Left renal pelvis (tissue), 4 donors: ENCODE measurements at regions not wholly inside any gene's neighbourhood (a gene's known extent, or its start where the extent isn't known, plus 50 kb on each side); places are given as distances from the start of the nearest gene placed in this dataset.
A peak's percentile ranks its signal among the peaks of the same experiment; 100 is the strongest.
"Not testable (repeated sequence)": the region's sequence is repeated elsewhere in the genome, so short reads cannot be mapped to it uniquely, and the experiment has no call there.

Experiments used
- DNase-seq, 4 donors: peaks; one replicate each; pipeline ENCODE4 v3.0.0-alpha.2; 2013; ENCODE audit warnings: low read depth in 4 of 4, low spot score in 3 of 4

DNA sequence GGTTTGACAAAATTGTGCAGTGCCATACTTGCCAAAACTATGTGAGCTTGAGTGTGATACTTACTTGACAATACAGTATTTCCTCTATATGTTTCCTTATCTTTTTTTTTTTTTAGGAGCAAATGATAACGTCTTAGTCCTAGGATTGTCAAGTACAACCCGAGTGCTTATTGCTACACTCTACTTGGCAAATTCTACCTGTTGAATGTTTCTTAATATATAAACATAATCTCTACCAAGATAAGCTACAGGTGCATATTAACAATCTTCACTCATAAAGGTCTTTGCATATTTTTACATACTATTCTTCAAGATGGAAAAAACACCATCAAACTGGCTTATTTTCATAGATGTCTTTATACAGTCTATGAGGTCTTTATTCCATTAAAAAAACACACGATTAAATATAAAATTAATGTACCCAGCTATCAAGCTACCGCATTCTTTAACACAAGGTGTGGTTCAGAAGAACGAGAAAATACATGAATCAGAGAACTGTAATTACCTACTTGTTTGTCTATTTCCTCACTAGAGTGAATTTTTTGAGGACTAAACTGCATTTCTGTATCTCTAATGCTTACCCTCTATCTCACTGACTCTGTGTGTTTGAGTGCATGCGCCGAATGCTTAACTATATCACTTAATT is 76.1 kb upstream of the PDSS1 start:
- no peak for DNase-seq

DNA sequence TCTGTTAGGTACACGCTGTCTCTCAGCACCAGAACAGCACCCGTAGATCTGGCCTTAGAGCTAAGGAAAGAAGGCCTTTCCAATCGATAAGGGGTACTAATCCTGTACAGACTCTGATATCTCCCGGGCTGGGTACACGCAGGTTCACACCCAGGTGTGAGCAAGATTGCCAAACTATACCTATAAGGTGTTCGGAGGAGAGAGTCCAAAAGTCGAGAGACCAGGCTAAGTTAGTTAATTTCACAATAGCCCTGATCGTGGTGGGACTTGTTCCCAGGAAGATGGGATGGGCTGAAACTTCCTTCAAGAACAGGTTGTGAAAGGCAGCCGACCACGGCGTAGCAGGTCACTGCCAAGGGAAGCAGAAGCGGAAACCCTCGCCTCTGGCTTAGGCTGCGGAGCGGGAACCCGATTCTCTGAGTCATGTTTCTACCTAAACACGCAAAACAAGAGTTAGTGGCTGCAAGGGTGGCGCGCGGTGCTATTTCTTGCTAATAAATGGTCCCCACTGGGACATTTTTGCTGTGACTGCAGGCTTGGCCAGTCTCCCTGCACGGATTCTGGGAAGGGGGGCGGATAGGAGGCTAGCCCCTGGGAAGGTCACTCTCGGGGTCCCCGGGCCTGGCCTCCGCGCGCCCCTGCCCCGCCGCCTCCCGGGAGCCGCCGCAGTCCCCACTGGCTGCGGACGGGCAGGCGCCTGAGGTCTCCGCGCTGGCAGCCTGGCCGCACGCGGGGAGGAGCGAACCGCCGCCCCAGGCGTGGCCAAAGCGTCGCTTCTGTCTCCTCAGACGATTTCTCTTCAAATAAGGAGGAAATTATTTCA is 75.4 kb upstream of the PDSS1 start:
- DNase-seq: peak in 2 of 4 donors; percentile 8 to 19

DNA sequence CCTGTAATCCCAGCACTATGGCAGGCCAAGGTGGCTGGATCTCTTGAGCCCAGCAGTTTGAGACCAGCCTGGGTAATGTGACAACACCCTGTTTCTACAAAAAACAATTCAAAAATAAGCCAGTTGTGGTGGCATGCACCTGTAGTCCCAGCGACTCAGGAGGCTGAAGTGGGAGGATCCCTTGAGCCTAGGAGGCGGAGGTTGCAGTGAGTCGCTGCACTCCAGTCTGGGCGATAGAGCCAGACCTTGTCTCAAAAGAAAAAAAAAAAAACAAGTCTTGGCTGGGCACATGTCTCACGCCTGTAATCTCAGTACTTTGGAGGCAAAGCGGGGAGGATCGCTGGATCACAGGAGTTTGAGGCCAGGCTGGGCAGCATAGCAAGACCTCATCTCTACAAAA is 74.6 kb upstream of the PDSS1 start:
- DNase-seq: no peak

DNA sequence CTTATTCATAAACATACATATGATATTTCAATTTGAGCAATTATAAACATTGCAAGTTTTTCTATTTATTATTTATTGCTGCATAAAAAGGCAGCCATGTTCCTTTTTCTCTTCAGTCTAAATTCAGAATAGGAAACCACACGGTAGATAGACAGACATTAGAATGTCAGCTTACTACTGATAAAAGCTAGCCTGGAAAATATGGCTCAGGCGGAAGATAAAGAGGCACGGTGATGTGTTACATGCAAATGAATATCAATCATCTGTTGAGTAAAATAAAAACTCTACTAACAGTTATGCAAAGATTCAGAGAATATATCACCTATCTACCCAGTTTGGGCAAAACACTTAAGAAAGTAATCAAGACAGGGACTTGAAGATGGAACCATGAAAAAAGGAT is 73.5 kb upstream of the PDSS1 start:
- DNase-seq: no peak

DNA sequence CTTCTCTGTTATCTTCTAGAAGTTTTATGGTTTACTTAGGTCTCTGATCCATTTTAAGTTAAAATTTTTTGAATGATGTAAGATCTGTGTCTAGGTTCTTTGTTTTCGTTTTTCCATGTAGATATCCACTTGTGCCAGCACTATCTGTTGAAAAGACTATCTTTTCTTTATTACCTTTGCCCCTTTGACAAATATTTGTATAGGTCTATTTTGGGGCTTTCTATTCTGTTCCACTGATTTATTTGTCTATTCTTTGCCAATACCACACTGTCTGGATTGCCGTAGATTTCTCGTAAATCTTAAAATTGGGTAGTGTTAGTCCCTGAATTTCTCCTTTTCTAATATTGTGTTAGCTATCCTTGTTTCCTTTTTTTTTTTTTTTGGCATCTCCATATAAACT is 71.4 kb upstream of the PDSS1 start:
- DNase-seq: no peak

DNA sequence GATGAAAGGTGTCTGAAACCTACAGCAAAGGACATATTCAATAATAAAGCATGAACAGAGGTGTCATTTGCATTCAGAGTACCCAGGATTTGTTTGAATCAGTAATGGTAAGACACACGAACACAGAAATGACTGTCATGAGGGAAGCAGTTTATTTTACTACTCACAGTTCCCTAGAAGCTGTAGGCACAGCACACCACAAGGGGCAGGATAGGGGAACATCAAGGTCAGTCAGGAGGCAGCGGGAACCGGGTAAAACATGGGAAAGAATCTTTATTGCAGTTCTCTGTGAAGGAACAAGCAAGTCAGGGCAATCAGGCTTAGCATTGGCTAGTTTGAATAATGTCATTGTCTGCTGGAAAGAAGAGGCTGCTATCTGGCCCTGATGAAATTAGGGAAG is 70.2 kb upstream of the PDSS1 start:
- no peak for DNase-seq

DNA sequence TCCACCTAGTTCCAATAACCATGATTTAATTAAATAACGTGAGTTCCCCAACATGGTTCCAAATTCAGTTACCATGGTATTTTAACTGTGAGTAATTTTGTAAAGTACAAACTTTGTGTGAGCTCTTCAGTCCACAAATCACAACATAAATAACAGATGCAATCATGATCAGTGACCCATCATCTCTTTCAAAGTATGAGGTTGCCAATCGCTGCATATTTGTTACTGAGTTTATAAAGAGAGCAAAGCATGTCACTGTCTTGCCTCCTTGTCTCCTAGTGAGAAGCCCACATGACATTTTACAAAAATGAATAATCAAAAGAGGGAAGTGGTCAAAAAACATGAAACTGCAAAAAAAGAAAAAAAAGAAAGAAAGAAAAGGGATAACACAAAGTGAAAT is 69.1 kb upstream of the PDSS1 start:
- no peak for DNase-seq

DNA sequence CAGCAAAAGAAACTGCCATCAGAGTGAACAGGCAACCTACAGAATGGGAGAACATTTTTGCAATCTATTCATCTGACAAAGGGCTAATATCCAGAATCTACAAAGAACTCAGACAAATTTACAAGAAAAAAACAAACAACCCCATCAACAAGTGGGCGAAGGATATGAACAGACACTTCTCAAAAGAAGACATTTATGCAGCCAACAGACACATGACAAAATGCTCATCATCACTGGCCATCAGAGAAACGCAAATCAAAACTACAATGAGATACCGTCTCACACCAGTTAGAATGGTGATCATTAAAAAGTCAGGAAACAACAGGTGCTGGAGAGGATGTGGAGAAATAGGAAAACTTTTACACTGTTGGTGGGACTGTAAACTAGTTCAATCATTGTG is 65.3 kb upstream of the PDSS1 start:
- not testable (repeated sequence) for DNase-seq

DNA sequence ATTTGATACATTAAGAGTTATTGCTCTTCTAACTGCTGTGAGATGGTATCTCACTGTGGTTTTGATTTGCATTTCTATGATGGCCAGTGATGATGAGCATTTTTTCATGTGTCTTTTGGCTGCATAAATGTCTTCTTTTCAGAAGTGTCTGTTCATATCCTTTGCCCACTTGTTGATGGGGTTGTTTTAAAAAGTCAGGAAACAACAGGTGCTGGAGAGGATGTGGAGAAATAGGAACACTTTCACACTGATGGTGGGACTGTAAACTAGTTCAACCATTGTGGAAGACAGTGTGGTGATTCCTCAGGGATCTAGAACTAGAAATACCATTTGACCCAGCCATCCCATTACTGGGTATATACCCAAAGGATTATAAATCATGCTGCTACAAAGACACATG is 63.4 kb upstream of the PDSS1 start:
- DNase-seq: not testable (repeated sequence)

DNA sequence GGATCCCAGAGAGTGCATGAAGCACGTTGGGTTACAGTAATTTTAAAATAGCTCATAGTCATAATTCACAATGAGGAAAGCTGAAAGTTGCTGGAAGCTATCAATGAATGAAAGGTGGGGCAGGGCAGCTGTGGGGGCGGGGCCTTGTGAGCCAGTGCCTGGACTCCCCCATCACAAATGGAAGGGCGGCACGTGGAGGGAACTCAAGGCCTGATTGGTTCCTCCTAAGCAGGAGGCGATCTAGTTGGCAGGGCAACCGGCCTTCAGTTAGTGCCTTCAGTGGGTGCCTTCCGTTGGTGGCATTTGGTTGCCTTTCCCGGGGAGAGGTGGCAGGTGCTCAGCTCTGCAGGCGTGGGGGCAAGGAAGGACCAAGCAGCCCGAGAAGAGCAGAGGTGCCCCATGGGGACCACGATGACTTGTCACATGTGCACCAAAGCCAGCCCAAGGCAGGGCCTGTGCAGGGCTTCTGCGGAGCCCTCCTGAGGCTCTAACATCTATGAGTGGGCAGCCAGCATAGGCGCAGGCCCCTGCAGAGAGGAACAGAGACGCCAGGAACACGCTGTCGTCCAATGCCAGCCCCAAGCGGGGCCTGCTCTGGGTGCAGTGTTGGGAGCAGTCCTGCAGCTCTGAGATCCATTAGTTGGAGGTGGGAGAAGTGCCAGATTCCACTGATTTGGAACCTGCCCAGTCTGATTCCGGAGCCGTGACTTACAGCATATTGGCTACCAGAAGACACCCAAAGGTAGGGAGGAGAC is 59.8 kb upstream of the PDSS1 start:
- no peak for DNase-seq

DNA sequence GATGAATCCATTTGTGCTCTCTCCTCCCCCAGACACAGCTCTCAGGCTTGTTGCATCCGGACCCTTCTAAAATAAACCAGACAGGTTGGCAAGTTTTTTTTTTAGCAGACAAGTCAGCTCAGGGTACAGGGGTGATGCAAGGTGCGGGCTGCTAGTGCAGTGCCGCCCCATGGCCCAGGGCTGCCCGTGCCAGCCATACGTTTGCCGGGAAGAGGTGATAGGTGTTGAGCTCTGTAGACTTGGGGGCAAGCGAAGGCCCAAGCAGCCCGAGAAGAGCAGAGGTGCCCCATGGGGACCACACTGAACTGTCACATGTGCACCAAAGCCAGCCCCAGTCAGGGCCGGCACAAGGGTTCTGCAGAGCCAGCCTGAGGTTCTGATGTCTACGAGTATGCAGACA is 57.1 kb upstream of the PDSS1 start:
- no peak for DNase-seq

DNA sequence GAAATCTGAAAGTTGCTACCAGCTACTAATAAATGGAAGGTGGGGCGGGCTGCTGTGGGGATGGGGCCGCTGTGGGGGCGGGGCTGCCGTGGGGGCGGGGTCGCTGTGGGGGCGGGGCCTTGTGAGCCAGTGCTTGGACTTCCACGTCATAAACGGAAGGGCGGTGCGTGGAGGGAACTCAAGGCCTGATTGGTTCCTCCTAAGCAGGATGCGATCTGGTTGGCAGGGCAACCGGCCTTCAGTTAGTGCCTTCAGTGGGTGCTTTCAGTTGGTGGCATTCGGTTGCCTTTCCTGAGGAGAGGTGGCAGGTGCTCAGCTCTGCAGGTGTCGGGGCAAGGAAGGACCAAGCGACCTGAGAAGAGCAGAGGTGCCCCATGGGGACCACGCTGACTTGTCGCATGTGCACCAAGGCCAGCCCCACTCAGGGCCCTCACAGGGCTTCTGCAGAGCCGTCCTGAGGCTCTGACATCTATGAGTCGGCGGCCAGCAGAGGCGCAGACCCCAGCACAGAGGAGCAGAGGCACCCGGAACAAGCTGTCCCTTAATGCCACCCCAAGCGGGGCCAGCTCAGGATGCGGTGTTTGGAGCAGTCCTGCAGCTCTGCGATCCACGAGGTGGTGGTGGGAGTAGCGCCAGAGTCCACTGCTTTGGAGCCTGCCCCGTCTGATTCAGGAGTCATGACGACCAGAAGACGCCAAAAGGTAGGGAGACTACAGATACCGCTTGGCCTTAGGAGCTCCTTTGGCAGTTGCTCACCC is 54.4 kb upstream of the PDSS1 start:
- no peak for DNase-seq

DNA sequence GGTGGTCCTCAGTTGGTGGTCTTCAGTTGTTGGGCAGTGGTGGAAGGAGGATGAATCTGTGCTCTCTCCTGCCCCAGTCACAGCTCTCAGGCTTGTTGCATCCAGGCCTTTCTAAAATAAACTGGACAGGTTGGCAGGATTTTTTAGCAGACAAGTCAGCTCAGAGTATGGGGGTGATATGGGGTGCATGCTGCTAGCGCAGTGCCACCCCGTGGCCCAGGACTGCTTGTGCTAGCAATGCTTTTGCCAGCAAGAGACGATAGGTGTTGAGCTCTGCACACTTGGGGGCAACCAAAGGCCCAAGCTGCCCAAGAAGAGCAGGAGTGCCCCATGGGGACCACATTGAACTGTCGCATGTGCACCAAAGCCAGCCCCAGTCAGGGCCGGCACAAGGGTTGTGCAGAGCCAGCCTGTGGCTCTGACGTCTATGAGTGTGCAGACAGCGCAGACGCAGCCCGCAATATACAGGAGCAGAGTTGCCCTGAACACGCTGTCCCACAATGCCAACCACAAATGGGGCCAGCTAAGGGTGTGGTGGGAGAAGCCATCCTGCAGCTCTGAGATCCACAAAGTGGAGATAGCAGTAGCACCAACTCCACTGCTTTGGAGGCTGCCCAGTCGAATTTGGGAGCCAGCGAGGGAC is 49.8 kb upstream of the PDSS1 start:
- DNase-seq: no peak
